HPDE6-E6E7 (cell line): ENCODE measurements at regions not wholly inside any gene's neighbourhood (a gene's known extent, or its start where the extent isn't known, plus 50 kb on each side); places are given as distances from the start of the nearest gene placed in this dataset.
"Not testable (repeated sequence)": the region's sequence is repeated elsewhere in the genome, so short reads cannot be mapped to it uniquely, and the experiment has no call there.

ENCODE experiments used
- DNase-seq: peaks from one replicate; pipeline ENCODE4 v3.0.0; 2011; ENCODE audit warnings: missing footprints; ENCODE audit errors: extremely low spot score

DNA sequence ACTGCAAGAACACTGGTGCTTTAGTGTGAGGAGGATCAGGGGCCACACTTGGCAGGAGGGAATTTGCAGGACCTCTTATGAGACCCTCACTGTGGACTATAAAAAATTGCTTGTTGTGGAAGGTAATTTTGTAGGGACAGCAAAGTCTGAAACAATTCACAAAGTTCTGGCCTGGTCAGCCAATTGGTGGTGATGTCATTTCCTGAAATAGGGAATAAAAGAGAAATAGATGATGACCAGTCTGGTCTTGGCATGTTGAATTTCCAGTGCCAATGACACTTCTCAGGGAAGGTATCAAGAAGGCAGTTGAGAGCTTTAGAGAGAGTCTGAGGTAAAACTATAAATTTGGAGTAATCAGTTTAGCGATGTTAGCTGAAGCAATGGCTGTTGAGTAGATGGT, 129.3 kb upstream of the LMNTD1 start:
- DNase-seq = no peak

DNA sequence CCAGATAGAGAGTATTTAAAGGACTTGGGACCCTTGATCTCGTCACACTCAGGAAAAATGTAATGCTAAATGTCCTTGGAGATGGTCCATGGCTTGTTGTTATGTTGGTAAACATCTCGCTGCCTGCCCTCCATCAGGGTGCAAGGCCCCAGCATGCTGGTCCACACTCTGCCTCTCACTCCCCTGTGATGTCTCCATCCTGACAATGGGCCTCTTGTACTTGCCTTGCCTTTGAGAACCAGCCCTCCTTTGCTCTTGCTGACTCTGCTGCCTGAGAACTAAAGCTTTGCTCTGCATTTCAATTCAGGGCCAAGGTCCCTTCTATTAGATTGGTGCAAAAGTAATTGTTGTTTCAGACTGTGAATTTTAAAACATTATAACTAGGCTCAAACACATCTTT, 131.0 kb upstream of the LMNTD1 start:
- DNase-seq = no peak

DNA sequence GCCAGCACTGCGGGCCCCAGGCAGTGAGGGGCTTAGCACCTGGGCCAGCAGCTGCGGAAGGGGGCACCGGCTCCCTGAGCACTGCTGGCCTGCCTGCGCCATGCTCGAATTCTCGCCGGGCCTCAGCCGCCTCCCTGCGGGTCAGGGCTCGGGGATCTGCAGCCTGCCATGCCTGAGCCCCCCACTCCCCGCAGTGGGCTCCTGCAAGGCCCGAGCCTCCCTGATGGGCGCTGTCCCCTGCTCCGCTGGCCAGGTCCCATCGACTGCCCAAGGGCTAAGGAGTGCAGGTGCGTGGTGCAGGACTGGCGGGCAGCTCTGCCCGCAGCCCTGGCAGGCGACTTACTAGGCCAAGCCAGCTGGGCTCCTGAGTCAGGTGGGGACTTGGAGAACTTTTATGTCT, 133.3 kb upstream of the LMNTD1 start:
- DNase-seq = no peak

DNA sequence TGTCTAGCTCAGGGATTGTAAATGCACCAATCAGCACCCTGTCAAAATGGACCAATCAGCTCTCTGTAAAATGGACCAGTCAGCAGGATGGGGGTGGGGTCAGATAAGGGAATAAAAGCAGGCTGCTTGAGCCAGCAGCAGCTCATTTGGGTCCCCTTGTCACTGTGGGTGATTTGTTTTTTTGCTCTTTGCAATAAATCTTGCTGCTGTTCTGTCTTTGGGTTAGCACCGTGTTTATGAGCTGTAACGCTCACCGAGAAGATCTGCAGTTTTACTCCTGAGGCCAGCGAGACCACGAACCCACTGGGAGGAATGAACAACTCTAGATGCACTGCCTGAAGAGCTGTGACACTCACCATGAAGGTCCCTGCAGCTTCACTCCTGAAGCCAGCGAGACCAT, 134.1 kb upstream of the LMNTD1 start:
- no peak for DNase-seq

DNA sequence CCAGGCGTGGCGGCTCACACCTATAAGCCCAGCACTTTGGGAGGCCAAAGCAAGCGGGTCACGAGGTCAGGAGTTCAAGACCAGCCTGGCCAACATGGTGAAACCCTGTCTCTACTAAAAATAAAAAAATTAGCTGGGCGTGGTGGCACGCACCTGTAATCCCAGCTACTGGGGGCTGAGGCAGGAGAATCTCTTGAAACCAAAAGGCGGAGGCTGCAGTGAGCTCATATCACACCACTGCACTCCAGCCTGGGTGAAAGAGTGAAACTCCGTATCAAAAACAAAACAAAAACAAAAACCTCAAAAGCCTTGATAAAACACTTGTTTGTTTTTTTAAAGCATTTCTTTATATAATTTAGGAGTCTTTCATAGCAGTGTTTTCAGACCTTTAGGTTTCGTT, 135.8 kb upstream of the LMNTD1 start:
- not testable (repeated sequence) for DNase-seq

DNA sequence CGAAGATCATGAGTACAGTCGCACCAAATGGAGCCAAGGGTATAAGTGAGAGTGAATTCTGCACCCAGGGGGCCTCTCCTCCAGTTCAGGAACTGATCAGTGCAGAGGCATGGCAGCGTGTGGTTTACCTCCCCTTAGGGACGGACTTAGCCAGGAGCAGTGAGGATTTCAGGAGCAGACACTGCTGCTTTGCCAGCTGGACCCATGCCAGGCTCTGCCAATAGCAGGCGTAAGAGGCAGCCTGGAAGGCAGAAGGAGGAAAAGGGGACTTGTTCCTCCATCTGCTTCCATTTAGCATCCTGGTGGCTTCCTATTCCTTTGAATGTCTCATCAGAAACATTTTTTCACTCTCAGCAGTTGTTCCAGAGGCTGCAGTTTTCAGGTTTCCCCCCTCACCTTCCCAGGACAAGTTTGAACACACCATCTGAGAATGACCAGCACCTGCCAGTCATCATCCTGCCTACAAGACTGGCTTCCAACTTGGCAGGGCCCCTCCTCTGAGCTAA, 137.0 kb upstream of the LMNTD1 start:
- no peak for DNase-seq

DNA sequence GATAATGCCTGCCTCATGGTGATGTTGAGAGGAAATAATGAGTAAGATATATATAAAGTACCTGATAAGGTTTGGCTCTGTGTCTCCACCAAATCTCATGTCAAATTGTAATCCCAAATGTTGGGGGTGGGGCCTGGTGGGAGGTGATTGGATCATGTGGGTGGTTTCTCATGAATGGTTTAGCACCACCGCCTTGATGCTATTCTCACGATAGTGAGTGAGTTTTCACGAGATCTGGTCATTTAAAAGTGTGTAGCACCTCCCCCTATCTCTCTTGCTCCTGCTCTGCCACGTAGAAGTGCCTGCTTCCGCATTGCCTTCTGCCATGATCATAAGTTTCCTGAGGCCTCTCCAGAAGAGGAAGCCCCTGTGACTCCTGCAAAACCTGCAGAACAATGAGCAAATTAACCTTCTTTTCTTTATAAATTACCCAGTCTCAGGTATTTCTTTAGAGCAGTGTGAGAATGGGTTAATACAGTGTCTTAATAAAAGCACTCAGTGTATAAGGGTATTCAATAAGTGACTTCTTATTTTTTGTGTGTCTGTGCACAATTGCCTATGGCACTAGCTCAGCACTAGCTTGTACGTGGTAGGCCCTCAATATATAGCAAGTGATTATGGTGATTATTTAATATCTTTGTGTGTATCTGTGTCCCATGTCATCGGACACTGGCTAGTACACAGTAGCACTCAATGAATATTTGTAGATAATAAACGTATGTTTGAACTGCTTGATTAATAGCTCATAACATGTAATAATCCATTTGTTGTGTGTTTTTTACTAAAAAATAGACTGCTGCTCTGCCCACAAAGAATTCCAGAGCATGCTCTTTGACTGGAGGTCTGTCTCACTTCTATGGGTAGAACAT, 138.1 kb upstream of the LMNTD1 start:
- no peak for DNase-seq

DNA sequence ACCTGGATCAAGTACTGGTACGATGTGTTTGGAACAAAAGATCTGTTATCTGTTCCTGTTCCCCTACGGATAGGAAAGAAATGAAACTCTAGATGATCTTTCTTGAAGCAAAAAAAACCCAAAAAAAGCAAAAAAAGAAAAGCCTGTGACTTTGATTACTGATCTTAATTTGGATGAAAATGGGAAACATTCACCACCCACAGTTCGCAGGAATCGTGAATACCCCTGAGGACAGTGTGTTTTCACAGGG, 138.7 kb upstream of the LMNTD1 start:
- no peak for DNase-seq

DNA sequence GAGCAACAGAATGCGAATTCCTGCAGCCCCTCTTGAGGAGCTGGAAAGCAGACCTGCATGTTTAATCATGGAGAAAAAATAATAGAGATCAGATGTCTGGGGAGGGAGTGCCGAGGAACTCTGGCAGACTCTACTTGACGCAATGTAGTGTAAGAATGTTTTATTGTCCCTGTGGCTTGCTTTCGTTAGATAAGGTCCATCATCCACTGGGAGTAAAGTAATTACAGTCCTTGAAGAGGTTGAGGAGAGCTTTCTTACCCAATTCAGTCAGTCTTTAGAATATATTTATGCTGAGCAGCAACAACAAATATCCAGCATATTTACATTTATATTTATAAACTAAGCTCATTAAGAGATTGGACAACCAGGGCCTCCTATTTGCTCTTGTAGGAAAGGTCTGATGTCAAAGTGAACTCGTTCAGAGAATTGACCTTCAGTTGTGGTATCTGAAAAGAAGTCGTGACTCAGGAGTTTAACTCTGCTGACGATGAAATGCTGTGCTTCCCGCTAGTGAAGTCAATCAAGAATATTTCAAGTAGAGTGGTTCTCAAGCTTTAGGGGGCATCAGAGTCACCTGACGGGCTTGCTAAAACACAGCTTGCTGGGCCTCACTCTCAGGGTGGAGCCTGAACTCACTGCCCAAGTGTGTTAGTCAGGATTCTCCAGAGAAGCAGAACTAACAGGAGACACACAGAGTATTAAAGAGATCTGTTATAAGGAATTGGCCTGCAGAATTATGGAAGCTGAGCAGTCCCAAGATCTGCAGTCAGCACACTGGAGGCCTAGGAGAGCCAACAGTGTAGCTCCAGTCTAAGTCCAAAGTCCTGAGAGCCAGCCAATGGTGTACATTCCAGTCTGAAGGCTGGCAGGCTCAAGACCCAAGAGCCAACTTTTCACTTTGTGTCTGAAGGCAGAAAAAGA, 139.3 kb upstream of the LMNTD1 start:
- no peak for DNase-seq

DNA sequence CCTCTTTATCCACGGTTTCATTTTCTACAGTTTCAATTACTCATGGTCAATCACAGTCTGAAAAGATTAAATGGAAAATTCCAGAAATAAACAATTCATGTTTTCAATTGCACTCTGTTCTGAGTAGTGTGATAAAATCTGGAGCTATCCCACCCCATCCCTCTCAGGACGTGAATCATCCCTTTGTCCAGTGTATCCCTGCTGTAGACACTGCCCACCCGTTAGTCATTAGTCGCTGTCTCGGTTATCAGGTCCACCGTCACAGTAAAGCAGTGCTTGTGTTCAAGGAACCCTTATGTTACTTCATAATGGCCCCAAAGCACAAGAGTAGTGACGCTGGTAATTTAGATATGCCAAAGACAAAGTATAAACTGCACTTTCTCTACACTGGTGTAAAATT, 141.0 kb upstream of the LMNTD1 start:
- DNase-seq = no peak

DNA sequence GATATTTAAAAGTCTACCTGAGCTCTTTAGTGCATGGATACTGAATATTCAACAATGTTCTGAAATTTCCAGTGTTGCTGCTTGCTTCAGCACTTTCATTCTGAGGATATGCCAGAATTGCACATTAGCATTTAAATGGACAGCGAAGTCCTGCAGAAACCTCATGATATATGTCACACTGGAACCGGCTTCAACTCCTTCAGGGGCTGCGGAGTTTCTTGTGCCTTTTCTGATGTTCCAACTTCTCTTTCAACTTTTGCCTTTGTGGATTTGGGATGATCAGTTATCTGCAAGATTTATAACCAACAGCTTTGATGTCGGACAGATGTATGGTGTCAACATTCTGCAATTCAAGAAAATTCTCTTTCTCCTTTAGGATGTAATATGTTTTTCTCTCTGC, 142.5 kb upstream of the LMNTD1 start:
- no peak for DNase-seq

DNA sequence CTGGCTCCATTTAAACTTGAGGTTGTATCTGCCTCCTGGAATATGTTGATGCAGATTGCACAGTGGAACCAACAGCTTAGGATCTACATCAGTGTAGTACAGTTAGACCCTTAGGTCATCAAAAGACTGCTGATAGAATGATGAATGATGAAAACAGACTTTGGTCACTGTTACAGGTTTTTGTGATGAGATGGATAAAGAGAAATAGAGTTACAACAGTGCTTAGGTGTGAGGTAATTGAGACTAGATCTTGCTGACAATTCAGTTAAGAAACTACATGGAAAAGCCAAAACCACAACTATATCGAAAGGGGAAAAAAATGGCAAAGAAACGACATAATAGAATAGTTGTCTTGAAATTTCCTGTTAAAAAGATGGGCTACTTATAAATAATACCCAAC, 145.7 kb upstream of the LMNTD1 start:
- no peak for DNase-seq

DNA sequence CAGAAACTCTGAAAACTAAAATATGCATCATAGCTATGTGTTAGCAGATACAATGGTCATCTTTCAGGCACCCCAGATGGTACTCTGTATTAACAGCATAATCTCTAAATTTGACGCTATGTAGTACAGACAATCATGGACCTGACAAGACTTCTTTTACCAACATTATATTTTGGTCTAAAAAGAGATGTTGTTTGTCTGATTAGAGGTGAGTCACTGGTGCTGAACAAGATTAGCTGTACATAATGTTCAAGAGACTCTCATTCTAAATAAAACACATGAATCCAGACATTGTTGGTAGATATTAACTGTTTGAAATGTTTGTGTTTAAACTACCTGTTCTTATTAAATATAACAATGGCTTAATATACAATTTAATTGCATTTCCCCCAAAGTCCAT, 146.4 kb upstream of the LMNTD1 start:
- DNase-seq = no peak

DNA sequence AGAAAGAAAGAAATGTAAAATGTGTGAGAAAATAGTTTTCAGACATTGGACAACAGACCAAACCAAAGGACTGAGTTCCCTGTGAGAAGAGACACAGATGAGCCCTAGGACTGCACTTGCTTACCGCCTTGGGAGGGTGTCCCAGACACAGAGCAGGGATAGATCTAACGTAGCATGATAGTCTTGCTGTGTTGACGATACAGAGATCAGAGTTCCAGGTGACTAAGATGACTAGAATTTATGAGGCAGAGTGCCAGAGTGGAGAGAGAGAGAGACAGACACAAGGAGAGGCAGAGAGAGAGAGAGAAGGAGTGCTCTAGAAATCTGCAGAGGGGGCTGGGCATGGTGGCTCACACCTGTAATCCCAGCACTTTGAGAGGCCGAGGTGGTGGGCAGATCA, 148.2 kb upstream of the LMNTD1 start:
- no peak for DNase-seq

DNA sequence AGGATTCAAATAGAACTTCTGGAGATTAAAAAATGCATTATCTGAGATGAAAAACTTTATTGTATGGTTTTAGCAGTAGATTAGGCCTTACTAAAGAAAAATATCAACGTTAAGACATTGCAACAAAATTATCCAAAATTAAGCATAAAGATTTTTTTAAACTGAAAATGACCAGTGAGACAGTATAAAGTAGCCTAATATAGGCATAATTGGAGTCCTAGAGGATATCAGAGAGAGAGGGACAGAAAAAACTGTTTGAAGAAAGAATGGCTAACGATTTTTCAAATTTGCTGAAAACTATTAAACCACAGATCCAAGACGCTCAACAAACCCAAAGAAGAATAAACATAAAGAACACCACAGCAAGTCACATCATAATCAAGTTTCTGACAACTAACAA, 149.5 kb upstream of the LMNTD1 start:
- no peak for DNase-seq

DNA sequence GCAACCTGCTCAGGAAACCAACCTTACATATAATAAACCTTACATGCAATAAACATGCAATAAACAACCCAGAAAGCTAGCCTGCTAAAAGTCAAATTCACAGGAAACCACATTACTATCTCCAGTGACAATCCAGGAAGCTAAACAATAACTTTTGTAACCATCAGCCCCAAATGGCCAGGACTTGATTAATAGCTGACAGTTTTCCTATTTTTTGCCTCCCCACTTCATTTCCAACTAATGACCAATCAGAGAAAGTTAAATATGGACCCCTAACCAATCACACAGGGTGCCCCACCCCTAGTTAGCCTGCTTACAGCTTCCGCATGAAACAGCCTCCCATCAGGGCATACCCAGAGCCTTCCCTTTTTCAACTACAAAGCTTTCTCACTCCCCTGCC, 152.2 kb upstream of the LMNTD1 start:
- DNase-seq = no peak

DNA sequence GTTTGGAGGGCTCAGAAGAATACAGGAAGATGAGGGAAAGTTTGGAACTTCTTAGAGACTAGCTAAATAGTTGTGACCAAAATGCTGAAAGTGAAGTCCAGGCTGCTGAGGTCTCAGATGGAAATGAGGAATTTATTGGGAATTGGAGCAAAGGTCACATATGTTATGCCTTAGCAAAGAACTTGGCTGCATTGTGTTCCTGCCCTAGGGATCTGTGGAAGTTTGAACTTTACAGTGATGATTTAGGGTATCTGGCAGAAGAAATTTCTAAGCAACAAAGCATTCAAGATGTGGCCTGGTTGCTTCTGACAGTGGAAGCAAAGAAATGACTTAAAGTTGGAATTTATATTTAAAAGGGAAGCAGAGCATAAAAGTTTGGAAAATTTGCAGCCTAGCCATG, 153.6 kb upstream of the LMNTD1 start:
- not testable (repeated sequence) for DNase-seq

DNA sequence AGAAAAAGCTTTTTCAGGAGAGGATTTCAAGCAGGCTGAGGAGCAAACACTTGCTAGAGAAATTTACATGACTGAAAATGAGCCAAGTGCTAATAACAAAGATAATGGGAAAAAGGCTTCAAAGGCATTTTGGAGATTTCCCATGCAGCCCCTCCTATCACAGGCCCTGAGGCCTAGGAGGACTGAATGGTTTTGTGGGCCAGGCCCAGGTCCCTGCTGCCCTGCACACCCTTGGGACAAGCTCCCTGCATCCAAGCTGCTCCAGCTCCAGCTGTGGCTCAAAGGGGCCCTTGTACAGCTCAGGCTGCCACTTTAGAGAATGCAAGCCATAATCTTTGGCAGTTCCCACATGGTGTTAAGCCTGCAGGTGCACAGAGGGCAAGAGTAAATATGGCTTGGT, 154.0 kb upstream of the LMNTD1 start:
- no peak for DNase-seq

DNA sequence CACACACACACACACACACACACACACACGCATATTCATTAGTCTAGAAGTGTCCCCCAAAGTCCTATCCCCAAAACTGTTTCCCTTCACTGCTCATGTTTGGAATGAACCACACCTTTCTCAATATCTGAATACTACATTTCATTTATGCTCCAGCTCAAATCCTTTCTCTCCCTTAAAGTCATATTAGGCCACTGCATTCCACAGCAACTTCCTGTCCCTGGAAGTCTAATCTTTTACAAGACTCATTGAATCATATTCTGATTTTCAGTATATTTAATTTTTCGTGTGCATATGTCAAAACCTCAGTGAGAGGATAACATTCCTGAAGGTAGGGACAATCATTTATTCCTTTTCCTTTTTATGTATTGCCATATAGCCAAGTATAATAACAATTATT, 155.6 kb upstream of the LMNTD1 start:
- no peak for DNase-seq

DNA sequence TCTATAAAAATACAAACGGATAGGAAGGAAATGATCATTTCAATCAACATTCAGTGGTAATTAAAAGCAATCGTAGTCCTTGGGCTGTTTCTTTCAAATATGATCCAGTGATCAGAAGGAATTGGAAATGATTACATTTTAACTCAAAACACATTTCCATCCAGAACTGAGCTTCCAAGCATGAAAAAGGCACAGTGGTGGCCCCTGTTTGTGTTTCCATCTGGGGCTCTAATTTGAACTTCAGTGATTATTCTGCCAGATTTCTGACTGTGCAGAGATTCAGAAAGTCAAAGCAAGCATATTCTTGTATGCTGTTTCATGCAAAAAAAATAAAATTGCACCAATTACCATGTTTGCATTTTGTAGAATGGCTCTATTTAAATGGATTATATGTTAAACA, 157.0 kb upstream of the LMNTD1 start:
- no peak for DNase-seq

DNA sequence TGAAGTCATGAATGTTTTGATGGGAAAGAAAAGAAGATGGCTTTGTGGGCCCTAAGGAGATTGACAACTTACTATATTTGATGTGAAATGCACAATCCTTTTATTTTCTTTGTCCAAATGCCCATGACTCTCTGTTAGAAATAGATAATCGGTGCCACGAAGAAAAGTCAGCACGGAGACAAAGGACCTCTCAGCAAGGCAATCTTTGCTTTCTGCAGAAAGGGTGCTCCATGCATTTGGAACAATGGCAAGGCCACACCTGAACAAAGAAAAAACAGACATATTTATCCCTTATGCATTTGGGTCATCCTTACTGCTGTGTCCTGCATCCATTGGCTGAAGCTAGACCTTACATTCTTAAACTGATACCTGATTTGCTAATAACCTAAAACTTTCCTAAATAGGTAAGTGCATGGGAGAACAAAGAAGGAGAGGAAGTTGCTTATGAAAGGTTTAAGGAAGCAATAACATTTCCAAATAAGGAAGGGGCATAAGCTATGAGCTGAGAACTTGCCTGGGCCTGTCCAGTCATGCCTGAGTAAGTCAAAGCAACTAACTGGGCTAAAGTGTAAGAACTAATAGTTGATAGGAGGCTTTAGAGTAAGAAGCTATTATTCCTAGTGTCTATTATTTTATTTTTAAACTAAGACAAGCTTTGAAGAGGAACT, 158.0 kb upstream of the LMNTD1 start:
- not testable (repeated sequence) for DNase-seq

DNA sequence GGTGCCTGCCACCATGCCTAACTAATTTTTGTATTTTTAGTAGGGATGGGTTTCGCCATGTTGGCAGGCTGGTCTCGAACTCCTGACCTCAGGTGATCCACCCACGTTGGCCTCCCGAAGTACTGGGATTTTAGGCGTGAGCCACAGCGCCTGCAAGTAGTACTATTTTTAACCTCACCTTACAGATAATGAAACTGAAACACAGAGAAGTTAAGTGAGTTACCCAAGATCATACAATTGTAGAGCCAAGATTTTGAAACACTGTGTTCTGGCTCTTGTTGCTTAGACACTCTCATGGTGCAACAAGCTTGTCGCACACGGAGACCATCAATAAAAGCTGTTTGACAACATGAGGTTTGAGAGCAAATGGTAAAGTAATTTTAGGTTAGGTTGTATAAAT, 159.1 kb upstream of the LMNTD1 start:
- DNase-seq = no peak

DNA sequence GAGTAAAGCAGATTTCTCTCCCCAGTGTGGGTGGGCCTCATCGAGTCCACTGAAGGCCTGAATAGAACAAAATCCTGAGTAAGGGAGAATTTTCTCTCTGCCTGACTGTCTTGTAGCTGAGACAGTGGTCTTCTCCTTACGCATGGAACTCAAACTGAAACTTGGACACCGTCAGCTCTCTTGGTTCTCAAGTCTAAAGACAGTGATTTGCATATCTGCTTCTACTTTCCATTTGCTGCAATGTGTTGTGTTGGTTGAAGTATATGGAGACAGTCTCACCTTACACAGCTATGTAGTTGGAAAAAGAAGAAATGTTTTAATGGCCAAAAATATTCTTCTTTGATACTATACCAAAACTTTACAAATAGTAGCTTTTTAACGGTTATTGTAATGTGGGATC, 160.2 kb upstream of the LMNTD1 start:
- no peak for DNase-seq
